SK-N-SH treated with all-trans-retinoic acid at 6 μM for 48 hours (cell line): ENCODE measurements at regions not wholly inside any gene's neighbourhood (a gene's known extent, or its start where the extent isn't known, plus 50 kb on each side); places are given as distances from the start of the nearest gene placed in this dataset.

Experiments used
- ZNF8 ChIP-seq: fragments of 450-650 bp; formaldehyde crosslinking; IDR thresholded peaks from 2 replicates; pipeline ENCODE4 v1.5.0; 2020; ENCODE audit warnings: mild to moderate bottlenecking, moderate library complexity
- TF ChIP-seq, protein P1 (sequence below): fragments of 250-450 bp; sonication (Bioruptor Pico); IDR thresholded peaks from 2 replicates; pipeline ENCODE4 v1.5.1; 2020; ENCODE audit warnings: low read depth, mild to moderate bottlenecking, moderate library complexity

DNA sequence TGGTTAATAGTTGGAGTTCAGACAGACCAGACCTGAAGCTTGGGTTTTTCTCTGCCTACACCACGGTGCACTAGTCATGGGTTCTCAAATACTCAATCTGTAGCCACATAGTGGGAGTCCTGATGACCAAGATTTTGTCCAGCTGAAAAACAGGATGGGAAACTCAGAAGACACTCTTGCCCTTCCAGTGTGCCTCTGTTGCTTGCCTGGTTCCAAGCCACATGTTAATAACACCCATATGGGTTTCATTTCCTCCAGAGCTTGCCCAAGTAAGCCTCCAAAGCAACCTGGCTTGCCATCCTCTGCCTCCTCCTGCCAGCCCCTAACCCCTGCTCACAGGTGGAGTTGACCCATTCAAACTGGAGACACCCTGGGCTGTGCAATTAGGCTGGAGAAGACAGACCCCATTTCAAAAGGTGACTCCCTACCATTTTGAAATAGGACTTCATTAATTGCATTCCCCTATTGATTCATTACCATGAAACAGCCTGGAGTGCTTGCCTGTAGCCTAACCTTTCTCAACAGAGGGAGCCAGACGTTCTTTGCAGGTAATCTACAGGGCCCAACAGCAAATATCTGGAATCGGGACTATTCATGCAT is 108.0 kb upstream of the HABP2 start:
- TF ChIP-seq, protein P1, sequence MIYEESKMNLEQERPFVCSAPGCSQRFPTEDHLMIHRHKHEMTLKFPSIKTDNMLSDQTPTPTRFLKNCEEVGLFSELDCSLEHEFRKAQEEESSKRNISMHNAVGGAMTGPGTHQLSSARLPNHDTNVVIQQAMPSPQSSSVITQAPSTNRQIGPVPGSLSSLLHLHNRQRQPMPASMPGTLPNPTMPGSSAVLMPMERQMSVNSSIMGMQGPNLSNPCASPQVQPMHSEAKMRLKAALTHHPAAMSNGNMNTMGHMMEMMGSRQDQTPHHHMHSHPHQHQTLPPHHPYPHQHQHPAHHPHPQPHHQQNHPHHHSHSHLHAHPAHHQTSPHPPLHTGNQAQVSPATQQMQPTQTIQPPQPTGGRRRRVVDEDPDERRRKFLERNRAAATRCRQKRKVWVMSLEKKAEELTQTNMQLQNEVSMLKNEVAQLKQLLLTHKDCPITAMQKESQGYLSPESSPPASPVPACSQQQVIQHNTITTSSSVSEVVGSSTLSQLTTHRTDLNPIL (CRISPR knock-in tag) = no peak
- TF ChIP-seq ZNF8 (CRISPR knock-in tag) = no peak
